GM19035 (cell line): ENCODE measurements at regions not wholly inside any gene's neighbourhood (a gene's known extent, or its start where the extent isn't known, plus 50 kb on each side); places are given as distances from the start of the nearest gene placed in this dataset.
"Not testable (repeated sequence)": the region's sequence is repeated elsewhere in the genome, so short reads cannot be mapped to it uniquely, and the experiment has no call there.

Source experiments
- ATAC-seq: cut with Tn5 transposase; IDR thresholded peaks from one replicate; pipeline ENCODE4 v1.9.1; 2021; ENCODE audit not compliant: unreplicated experiment

- no peak for ATAC-seq
Measured at GRCh38 chr1:148386617-148387016, 96.5 kb downstream of the PPIAL4G start.

- not testable (repeated sequence) for ATAC-seq
Measured at GRCh38 chr1:148386031-148386398, 97.1 kb downstream of the PPIAL4G start.

GRCh38 chr1:148385371-148386030 is 97.6 kb downstream of the PPIAL4G start:
- no peak for ATAC-seq

- no peak for ATAC-seq
Measured at GRCh38 chr1:148383966-148384365, 99.1 kb downstream of the PPIAL4G start.

GRCh38 chr1:148379697-148380096 is 103.4 kb downstream of the PPIAL4G start:
- ATAC-seq: no peak

GRCh38 chr1:148379170-148379500 is 104.0 kb downstream of the PPIAL4G start:
- no peak for ATAC-seq

- ATAC-seq: not testable (repeated sequence)
Measured at GRCh38 chr1:148377992-148378391, 105.1 kb downstream of the PPIAL4G start.

GRCh38 chr1:148377045-148377444 is 106.1 kb downstream of the PPIAL4G start:
- not testable (repeated sequence) for ATAC-seq

- no peak for ATAC-seq
Measured at GRCh38 chr1:148374101-148374500, 109.0 kb downstream of the PPIAL4G start.

GRCh38 chr1:148373192-148373925 is 109.7 kb downstream of the PPIAL4G start:
- no peak for ATAC-seq

GRCh38 chr1:148372731-148373130 is 110.4 kb downstream of the PPIAL4G start:
- no peak for ATAC-seq

- not testable (repeated sequence) for ATAC-seq
Measured at GRCh38 chr1:148372051-148372726, 110.9 kb downstream of the PPIAL4G start.

- not testable (repeated sequence) for ATAC-seq
Measured at GRCh38 chr1:148371551-148371994, 111.5 kb downstream of the PPIAL4G start.

GRCh38 chr1:148370661-148371060 is 112.4 kb downstream of the PPIAL4G start:
- ATAC-seq: not testable (repeated sequence)

- ATAC-seq: no peak
Measured at GRCh38 chr1:148367596-148367995, 115.5 kb downstream of the PPIAL4G start.

GRCh38 chr1:148366136-148366753 is 116.9 kb downstream of the PPIAL4G start:
- not testable (repeated sequence) for ATAC-seq

- not testable (repeated sequence) for ATAC-seq
Measured at GRCh38 chr1:148365151-148365550, 118.0 kb downstream of the PPIAL4G start.

GRCh38 chr1:148363979-148364378 is 119.1 kb downstream of the PPIAL4G start:
- ATAC-seq: not testable (repeated sequence)

- ATAC-seq: no peak
Measured at GRCh38 chr1:148363439-148363810, 119.7 kb downstream of the PPIAL4G start.

GRCh38 chr1:148362626-148363438 is 120.3 kb downstream of the PPIAL4G start:
- no peak for ATAC-seq

GRCh38 chr1:148362216-148362611 is 120.9 kb downstream of the PPIAL4G start:
- ATAC-seq: no peak
